ENCODE measurements at regions not wholly inside any gene's neighbourhood (a gene's known extent, or its start where the extent isn't known, plus 50 kb on each side); places are given as distances from the start of the nearest gene placed in this dataset.

DNA sequence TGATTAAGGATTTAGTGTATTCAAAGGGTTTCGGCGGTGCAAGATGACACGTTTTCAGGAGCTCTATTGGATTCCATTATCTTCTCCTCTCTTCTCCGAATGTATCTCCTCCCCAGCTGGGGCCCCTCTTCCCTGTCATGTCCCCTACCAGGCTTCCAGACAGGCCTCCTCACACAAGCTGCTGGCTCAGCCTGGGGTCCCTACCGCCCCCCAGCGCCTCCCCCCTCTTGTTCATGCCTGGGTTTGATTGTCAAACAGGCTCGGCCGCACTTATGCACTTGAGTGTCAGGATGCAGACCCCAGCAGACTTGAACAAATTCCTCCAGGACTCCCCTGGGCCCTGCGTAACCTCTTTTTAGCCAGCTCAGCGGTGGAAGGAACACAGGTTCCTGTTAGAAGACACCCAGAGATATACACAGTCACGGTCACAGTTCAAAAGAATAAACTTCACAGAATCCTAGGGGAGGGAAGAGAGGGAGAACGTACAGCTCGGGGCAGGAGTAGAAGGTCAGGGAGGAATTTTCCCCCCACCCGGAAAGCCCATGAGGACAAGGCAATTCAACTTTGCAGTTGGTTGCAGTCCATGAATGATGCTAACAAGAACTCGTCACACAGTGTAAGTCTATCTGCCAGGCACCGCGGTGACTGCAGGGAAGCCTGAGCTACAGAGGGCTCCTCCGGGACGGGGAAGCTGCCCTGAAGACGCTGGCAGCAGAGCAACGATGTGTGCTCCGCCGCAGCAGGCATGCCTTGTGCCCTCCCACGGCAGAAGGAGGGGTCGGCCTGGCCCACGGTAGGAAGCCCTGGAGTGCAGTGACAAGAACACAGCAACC, 560.0 kb downstream of the BNC2 start:
- DNase-seq (ENCODE audit: low spot score), result no peak
- H3K4me2 ChIP-seq (ENCODE audit: low read length), result no peak overlapping the region
- no peaks in the 10 kb centered on the region for H3K79me2 ChIP-seq (ENCODE audit: insufficient read depth, low read depth, low read length)
- TF ChIP-seq, protein P1, sequence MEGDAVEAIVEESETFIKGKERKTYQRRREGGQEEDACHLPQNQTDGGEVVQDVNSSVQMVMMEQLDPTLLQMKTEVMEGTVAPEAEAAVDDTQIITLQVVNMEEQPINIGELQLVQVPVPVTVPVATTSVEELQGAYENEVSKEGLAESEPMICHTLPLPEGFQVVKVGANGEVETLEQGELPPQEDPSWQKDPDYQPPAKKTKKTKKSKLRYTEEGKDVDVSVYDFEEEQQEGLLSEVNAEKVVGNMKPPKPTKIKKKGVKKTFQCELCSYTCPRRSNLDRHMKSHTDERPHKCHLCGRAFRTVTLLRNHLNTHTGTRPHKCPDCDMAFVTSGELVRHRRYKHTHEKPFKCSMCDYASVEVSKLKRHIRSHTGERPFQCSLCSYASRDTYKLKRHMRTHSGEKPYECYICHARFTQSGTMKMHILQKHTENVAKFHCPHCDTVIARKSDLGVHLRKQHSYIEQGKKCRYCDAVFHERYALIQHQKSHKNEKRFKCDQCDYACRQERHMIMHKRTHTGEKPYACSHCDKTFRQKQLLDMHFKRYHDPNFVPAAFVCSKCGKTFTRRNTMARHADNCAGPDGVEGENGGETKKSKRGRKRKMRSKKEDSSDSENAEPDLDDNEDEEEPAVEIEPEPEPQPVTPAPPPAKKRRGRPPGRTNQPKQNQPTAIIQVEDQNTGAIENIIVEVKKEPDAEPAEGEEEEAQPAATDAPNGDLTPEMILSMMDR (conservative IDR thresholded peaks at IDR 0.05; ENCODE audit: low read length), result no peak
- H3K4me3 ChIP-seq (ENCODE audit: low read depth, low read length, poor library complexity, severe bottlenecking), result no peak overlapping the region
- intact Hi-C loops (cut with micrococcal nuclease; ENCODE audit: unreplicated experiment), result no loop called here
- no peaks in the 10 kb centered on the region for H3K9me3 ChIP-seq (ENCODE audit: low read length)
- H2AFZ ChIP-seq (ENCODE audit: low read length), result no peak overlapping the region
- ChIA-PET CTCF (ENCODE audit: unreplicated experiment) (no interaction called here), POLR2A (no interaction called here)
- H3K9me2 ChIP-seq (ENCODE audit: insufficient read depth, low read length), result no peaks in the 10 kb centered on the region
- no TSS peak for BruUV-seq (replicated peaks)
- H3K36me3 ChIP-seq (ENCODE audit: insufficient read depth, low read length), result no peaks in the 10 kb centered on the region
- H3K4me1 ChIP-seq (ENCODE audit: insufficient read depth, low read length, poor library complexity, severe bottlenecking), result no peaks in the 10 kb centered on the region
- H4K20me1 ChIP-seq (ENCODE audit: insufficient read depth, low read length), result no peaks in the 10 kb centered on the region
- H3K27ac ChIP-seq (ENCODE audit: low read depth, low read length, poor library complexity, severe bottlenecking), result no peak overlapping the region

DNA sequence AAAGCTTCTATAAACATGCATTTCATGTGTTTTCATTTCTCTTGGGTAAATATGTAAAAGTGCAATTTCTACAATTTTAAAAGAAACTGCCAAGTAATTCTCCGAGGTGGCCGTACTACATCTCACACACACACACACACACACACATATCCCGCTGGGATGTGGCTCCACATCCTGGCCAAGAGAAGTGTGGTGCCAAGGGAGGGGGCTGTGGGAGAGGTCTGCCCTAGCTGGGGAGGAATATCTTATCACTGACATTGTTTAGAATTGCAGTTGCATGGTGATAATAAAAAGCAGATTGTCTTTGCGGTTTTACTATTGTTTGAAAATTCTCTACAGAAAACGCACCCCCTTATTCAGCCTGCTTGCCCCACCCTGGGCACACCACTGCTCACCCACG, 558.4 kb downstream of the BNC2 start:
- no peak for DNase-seq (ENCODE audit: low spot score)
- Histone ChIP-seq H3K4me2 (ENCODE audit: low read length) (no peak overlapping the region), H3K9me3 (ENCODE audit: low read length) (no peaks in the 10 kb centered on the region), H3K27ac (ENCODE audit: low read depth, low read length, poor library complexity, severe bottlenecking) (no peak overlapping the region), H3K4me3 (ENCODE audit: low read depth, low read length, poor library complexity, severe bottlenecking) (no peak overlapping the region), H2AFZ (ENCODE audit: low read length) (no peak overlapping the region), H3K9me2 (ENCODE audit: insufficient read depth, low read length) (no peaks in the 10 kb centered on the region), H4K20me1 (ENCODE audit: insufficient read depth, low read length) (no peaks in the 10 kb centered on the region), H3K36me3 (ENCODE audit: insufficient read depth, low read length) (no peaks in the 10 kb centered on the region), H3K79me2 (ENCODE audit: insufficient read depth, low read depth, low read length) (no peaks in the 10 kb centered on the region), H3K4me1 (ENCODE audit: insufficient read depth, low read length, poor library complexity, severe bottlenecking) (no peaks in the 10 kb centered on the region)
- TF ChIP-seq EZH2phosphoT487 (IDR thresholded peaks at IDR 0.05; ENCODE audit: borderline replicate concordance, low read depth, low read length), result no peak
- TF ChIP-seq, protein P1 (conservative IDR thresholded peaks at IDR 0.05; ENCODE audit: low read length), result no peak
- intact Hi-C loops (cut with micrococcal nuclease; ENCODE audit: unreplicated experiment), result no loop called here
- ChIA-PET CTCF (ENCODE audit: unreplicated experiment) (no interaction called here), POLR2A (no interaction called here)
- no TSS peak for BruUV-seq (replicated peaks)

DNA sequence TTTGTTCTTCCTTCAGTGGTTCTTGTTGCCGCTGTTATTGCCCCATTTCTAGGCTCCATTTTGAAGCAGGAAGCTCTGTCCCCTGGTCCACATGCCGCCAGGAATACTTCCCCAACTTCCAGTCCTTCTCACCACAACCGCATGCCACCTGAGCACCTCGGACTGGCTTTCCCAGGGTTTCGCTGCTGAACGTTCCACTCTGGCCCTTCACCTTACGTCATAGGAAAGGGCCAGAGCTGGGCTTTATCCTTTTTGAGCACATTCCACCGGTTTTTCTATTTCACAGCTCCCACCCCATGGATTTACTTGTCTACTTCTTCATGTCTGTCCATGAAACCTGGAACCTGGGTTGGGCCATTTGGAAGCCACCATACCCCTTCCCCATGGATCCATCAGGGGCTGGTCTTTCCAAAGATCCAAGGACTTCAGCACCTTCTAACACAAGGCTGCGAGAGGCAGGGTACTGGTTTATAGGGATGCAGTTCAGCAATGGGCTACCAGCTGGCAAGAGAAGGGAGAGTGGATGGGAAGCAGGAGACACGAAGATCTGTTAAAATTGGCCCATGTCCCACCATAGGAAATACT, 557.4 kb downstream of the BNC2 start:
- no peak for TF ChIP-seq EZH2phosphoT487 (IDR thresholded peaks at IDR 0.05; ENCODE audit: borderline replicate concordance, low read depth, low read length)
- TF ChIP-seq, protein P1 (conservative IDR thresholded peaks at IDR 0.05; ENCODE audit: low read length), result no peak
- Histone ChIP-seq H3K36me3 (ENCODE audit: insufficient read depth, low read length) (no peaks in the 10 kb centered on the region), H3K79me2 (ENCODE audit: insufficient read depth, low read depth, low read length) (no peaks in the 10 kb centered on the region), H2AFZ (ENCODE audit: low read length) (no peak overlapping the region), H4K20me1 (ENCODE audit: insufficient read depth, low read length) (no peaks in the 10 kb centered on the region), H3K9me3 (ENCODE audit: low read length) (no peaks in the 10 kb centered on the region), H3K9me2 (ENCODE audit: insufficient read depth, low read length) (no peaks in the 10 kb centered on the region), H3K4me1 (ENCODE audit: insufficient read depth, low read length, poor library complexity, severe bottlenecking) (no peaks in the 10 kb centered on the region), H3K4me3 (ENCODE audit: low read depth, low read length, poor library complexity, severe bottlenecking) (no peak overlapping the region), H3K4me2 (ENCODE audit: low read length) (no peak overlapping the region), H3K27ac (ENCODE audit: low read depth, low read length, poor library complexity, severe bottlenecking) (no peak overlapping the region)
- CTCF ChIA-PET (ENCODE audit: unreplicated experiment), result no interaction called here
- POLR2A ChIA-PET, result no interaction called here
- intact Hi-C loops (cut with micrococcal nuclease; ENCODE audit: unreplicated experiment), result no loop called here
- DNase-seq (ENCODE audit: low spot score), result no peak
- BruUV-seq (replicated peaks), result no TSS peak
